NT2/D1 (cell line): ENCODE measurements at regions not wholly inside any gene's neighbourhood (a gene's known extent, or its start where the extent isn't known, plus 50 kb on each side); places are given as distances from the start of the nearest gene placed in this dataset.

ENCODE experiments used
- SUZ12 ChIP-seq: IDR thresholded peaks from 2 replicates; pipeline ENCODE4 v1.6.1; 2011; ENCODE audit not compliant: insufficient read length, insufficient read depth; ENCODE audit errors: extremely low read depth
- ZNF274 ChIP-seq: IDR thresholded peaks from 2 replicates; pipeline ENCODE4 v1.6.1; 2011; ENCODE audit warnings: mild to moderate bottlenecking, low read depth, low read length

GRCh38 chr11:27266125-27266524 lies 96.9 kb downstream of the CCDC34 start:
- TF ChIP-seq SUZ12 (no peak), ZNF274 (no peak)
